8988T (cell line): ENCODE measurements at regions not wholly inside any gene's neighbourhood (a gene's known extent, or its start where the extent isn't known, plus 50 kb on each side); places are given as distances from the start of the nearest gene placed in this dataset.
"Not testable (repeated sequence)": the region's sequence is repeated elsewhere in the genome, so short reads cannot be mapped to it uniquely, and the experiment has no call there.

Experiments used
- DNase-seq: peaks from one replicate; pipeline ENCODE4 v3.0.0; 2011

GRCh38 chr3:191973820-191974219 lies 512.9 kb downstream of the PYDC2 start:
- DNase-seq = no peak

- no peak for DNase-seq
These were observed 515.0 kb downstream of the PYDC2 start for GRCh38 chr3:191975936-191976335.

- no peak for DNase-seq
These were observed 519.5 kb downstream of the PYDC2 start for GRCh38 chr3:191980443-191980842.

GRCh38 chr3:191982481-191982880 lies 521.5 kb downstream of the PYDC2 start:
- no peak for DNase-seq

GRCh38 chr3:191985691-191986090 lies 524.7 kb downstream of the PYDC2 start:
- no peak for DNase-seq

- DNase-seq = no peak
These were observed 526.9 kb downstream of the PYDC2 start for GRCh38 chr3:191987831-191988350.

- not testable (repeated sequence) for DNase-seq
These were observed 533.0 kb downstream of the PYDC2 start for GRCh38 chr3:191993952-191994351.

- no peak for DNase-seq
These were observed 536.1 kb downstream of the PYDC2 start for GRCh38 chr3:191997093-191997492.

GRCh38 chr3:191997579-191998268 lies 536.8 kb downstream of the PYDC2 start:
- DNase-seq = no peak

- no peak for DNase-seq
These were observed 540.3 kb downstream of the PYDC2 start for GRCh38 chr3:192001218-192001617.

GRCh38 chr3:192005989-192006388 lies 545.0 kb downstream of the PYDC2 start:
- no peak for DNase-seq

- DNase-seq = no peak
These were observed 548.9 kb downstream of the PYDC2 start for GRCh38 chr3:192009903-192010302.

GRCh38 chr3:192010490-192010889 lies 549.5 kb downstream of the PYDC2 start:
- DNase-seq = no peak

- DNase-seq = no peak
These were observed 550.2 kb downstream of the PYDC2 start for GRCh38 chr3:192011137-192011536.

- no peak for DNase-seq
These were observed 552.1 kb downstream of the PYDC2 start for GRCh38 chr3:192013110-192013509.

GRCh38 chr3:192022412-192022811 lies 561.4 kb downstream of the PYDC2 start:
- no peak for DNase-seq

- no peak for DNase-seq
These were observed 563.8 kb downstream of the PYDC2 start for GRCh38 chr3:192024751-192025150.

- DNase-seq = no peak
These were observed 565.7 kb downstream of the PYDC2 start for GRCh38 chr3:192026661-192027060.

- DNase-seq = no peak
These were observed 571.0 kb downstream of the PYDC2 start for GRCh38 chr3:192031941-192032340.

GRCh38 chr3:192033246-192033645 lies 572.3 kb downstream of the PYDC2 start:
- DNase-seq = no peak

- no peak for DNase-seq
These were observed 577.8 kb downstream of the PYDC2 start for GRCh38 chr3:192038726-192039125.

- DNase-seq = no peak
These were observed 578.6 kb downstream of the PYDC2 start for GRCh38 chr3:192039593-192039992.

GRCh38 chr3:192040282-192041043 lies 579.5 kb downstream of the PYDC2 start:
- DNase-seq = no peak

GRCh38 chr3:192042116-192042515 lies 581.2 kb downstream of the PYDC2 start:
- no peak for DNase-seq
